ENCODE measurements at regions not wholly inside any gene's neighbourhood (a gene's known extent, or its start where the extent isn't known, plus 50 kb on each side); places are given as distances from the start of the nearest gene placed in this dataset.

- TF ChIP-seq POLR2A (IDR thresholded peaks at IDR 0.05), result no peak
- TF ChIP-seq, protein P1, sequence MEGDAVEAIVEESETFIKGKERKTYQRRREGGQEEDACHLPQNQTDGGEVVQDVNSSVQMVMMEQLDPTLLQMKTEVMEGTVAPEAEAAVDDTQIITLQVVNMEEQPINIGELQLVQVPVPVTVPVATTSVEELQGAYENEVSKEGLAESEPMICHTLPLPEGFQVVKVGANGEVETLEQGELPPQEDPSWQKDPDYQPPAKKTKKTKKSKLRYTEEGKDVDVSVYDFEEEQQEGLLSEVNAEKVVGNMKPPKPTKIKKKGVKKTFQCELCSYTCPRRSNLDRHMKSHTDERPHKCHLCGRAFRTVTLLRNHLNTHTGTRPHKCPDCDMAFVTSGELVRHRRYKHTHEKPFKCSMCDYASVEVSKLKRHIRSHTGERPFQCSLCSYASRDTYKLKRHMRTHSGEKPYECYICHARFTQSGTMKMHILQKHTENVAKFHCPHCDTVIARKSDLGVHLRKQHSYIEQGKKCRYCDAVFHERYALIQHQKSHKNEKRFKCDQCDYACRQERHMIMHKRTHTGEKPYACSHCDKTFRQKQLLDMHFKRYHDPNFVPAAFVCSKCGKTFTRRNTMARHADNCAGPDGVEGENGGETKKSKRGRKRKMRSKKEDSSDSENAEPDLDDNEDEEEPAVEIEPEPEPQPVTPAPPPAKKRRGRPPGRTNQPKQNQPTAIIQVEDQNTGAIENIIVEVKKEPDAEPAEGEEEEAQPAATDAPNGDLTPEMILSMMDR (IDR thresholded peaks at IDR 0.05), result no peak
Observed at GRCh38 chr14:65804439-65805112, 392.0 kb downstream of the FUT8 start.
